NCI-H2107 treated with DMSO at 0.1 percent for 48 hours (cell line): ENCODE measurements at regions not wholly inside any gene's neighbourhood (a gene's known extent, or its start where the extent isn't known, plus 50 kb on each side); places are given as distances from the start of the nearest gene placed in this dataset.
"Not testable (repeated sequence)": the region's sequence is repeated elsewhere in the genome, so short reads cannot be mapped to it uniquely, and the experiment has no call there.

Experiments used
- DNase-seq: peaks from one replicate; lab custom pipeline; 2025; ENCODE audit not compliant: unreplicated experiment; lab: John Stamatoyannopoulos, UW

DNA sequence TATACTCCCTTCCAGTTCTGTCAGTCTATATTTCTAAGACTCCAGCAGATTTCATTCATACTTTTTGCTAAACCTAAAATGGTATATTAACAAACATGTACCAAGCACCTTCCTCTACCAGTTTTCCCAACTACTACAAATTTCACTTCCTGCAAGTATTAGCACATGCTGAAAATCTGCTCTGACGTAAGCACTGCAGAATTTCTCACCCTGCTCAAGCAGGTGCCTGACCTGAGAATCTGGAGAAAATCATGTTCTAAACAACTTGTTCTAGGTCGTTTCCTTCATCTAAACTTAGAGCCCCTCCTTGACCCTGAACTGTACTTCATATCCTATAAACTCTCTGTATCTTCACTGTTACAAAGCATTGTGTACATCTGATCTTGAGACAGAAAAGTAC, 380.7 kb upstream of the NOCT start:
- no peak for DNase-seq

DNA sequence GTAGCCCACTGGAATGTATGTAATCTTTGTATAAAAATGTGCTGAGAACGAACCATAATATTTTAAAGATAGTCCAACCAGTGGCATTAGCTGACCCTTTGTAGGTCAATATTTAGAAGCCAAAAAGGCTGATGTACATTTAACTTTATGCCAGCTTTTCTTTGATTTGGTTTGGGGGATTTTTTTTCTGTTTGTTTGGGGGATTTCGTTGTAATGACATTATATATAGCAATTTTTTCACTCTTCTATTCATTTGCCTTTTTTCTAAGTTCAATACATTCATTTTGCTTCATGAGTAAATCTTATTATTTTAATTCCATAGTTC, 382.0 kb upstream of the NOCT start:
- no peak for DNase-seq

GRCh38 chr4:138632856-138633579, 382.6 kb upstream of the NOCT start:
- no peak for DNase-seq

DNA sequence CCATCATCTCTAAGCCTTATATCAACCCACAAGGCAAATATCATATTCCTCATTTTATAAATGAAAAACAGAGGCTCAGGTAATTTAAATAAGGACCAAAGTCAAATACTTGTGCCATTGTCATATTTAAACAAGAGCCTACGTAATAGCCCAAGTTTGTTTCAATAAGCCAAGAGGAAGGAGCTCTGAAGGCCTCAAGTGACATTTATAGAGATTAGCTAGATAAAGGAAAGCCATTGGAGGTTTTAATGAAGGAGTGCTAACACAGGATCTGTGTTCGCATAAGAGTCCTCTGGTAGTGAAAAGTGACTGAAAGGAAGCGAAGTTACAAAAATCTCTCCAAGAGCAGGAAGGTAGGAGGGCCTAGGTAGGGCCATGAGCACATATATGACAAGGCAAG, 384.9 kb upstream of the NOCT start:
- DNase-seq: no peak

GRCh38 chr4:138629669-138630068, 385.9 kb upstream of the NOCT start:
- DNase-seq: no peak

GRCh38 chr4:138627096-138627495, 384.9 kb upstream of the SLC7A11 start:
- DNase-seq: no peak

GRCh38 chr4:138622362-138622761, 380.2 kb upstream of the SLC7A11 start:
- DNase-seq: not testable (repeated sequence)

GRCh38 chr4:138616775-138617174, 374.6 kb upstream of the SLC7A11 start:
- no peak for DNase-seq

DNA sequence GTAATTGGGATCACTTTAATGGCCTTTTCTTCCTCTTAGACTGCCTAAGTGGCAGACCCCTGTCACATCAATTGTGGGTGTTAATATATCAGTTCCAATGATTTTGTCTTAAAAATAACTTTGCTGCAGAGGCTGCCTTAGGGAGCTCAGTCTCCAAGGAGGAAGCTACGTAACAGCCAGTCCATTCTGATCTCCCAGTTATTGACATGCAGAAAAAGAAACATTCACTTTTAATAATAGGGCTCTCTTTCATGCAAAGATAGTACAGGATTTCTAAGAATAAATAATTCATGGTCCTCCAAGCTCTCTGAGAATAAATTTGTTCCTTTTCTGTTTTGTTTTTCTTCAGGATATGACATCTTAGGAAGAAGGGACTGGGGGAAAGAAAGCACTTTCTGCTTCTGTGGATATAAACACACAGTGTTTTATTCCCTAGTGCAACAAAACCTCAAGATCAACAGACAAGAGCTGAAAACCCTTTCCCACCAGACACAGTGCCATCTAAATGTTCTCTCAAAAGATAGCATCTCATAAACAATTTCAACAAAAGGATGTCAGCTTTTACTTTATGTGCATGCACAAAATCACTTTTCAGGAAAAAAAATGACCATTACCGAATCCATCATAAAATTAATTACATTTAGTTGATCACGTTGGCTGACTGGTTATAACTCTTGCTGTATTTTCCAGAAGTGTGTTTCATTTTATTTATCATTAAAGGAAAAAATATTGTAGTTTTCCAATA, 372.4 kb upstream of the SLC7A11 start:
- no peak for DNase-seq

DNA sequence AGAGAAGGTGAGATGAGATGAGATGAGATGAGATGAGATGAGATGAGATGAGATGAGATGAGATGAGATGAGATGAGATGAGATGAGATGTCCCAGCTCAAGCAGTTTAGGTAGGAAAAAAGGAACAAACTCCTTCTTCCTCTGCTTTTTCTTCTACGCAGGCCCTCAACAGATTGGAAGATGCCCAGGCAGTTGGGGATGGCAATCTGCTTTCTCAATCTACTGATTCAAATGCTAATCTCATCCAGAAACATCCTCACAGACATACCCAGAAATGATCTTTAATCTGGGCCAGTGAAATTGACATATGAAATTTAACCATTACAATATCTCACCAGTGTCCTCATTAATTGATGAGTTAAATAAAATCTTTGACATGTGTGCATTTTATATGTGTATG, 370.3 kb upstream of the SLC7A11 start:
- DNase-seq: no peak

- DNase-seq: peak; percentile 35
These were observed 369.6 kb upstream of the SLC7A11 start for GRCh38 chr4:138611721-138612120.

GRCh38 chr4:138611017-138611416, 368.9 kb upstream of the SLC7A11 start:
- no peak for DNase-seq

DNA sequence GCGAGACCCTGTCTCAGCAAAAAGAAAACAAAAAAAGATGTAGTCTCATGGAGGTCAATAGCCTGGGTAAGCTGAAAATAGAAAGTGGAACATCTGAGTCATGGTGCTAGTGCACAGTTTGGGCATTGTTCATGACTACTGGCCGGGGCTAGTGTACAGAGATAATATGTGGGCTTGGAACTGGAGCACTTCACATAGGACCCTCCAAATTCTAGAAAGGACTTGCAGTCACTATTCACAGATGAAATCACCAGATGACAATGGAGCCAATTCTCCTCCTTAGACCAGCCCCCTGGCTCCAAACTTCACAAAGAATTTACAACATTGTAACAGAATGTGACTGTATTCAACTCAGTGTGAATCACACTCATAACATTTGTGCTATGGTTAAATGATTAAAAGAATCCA, 367.8 kb upstream of the SLC7A11 start:
- DNase-seq: no peak

GRCh38 chr4:138604556-138604955, 362.4 kb upstream of the SLC7A11 start:
- DNase-seq: no peak

DNA sequence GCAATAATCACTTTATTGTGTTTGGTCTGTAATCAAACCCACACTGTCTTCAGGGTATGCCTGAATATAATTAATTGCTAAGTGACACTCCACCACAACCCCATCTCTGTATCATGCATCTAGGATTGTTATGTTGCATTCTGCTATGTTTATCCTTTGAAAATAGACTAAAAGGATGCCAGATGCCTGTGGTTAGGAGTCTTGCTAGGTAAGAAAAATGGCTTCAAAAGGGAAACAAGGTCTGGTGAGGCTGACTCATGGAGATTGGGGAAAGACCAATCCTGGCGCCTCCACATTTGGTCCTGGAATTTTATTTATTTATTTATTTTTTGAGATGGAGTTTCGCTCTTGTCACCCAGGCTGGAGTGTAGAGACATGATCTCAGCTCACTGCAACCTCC, 360.5 kb upstream of the SLC7A11 start:
- no peak for DNase-seq

GRCh38 chr4:138599965-138600364, 357.8 kb upstream of the SLC7A11 start:
- DNase-seq: no peak

DNA sequence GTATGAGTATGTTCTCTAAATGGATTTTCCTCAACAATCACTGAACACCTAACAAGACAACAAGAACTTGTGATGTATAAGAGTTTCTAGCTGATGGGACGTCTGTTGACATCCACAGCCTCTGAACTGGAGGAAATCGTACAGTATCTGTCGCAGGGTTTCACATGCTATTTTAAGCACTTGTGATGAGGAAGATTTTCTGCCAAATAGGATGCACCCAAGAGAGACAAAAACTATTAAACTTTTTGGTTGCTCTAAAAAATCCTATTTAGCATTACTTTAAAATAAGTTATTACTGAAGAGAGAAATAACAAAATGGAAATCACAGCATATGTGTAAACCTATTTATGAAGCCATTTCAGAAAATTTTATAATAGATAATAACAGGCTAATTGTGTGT, 356.1 kb upstream of the SLC7A11 start:
- no peak for DNase-seq

DNA sequence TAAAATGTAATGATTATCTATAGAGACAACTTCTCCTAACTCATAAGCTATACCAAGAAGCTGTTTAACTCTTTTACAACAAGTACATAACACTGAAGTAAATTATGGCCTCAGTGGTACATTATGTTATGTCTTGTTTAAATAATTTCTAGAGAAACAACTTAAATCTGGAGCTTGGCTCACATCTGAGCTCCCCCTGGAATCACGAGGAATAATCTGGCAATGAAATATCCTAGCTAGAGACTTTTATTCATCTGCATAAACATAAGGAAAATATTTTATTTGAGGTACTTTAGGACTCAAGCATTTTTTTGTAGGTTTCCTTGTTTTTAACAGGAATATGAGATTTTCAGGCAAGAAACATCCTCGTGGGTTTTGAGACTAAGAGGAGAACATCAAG, 354.7 kb upstream of the SLC7A11 start:
- no peak for DNase-seq

DNA sequence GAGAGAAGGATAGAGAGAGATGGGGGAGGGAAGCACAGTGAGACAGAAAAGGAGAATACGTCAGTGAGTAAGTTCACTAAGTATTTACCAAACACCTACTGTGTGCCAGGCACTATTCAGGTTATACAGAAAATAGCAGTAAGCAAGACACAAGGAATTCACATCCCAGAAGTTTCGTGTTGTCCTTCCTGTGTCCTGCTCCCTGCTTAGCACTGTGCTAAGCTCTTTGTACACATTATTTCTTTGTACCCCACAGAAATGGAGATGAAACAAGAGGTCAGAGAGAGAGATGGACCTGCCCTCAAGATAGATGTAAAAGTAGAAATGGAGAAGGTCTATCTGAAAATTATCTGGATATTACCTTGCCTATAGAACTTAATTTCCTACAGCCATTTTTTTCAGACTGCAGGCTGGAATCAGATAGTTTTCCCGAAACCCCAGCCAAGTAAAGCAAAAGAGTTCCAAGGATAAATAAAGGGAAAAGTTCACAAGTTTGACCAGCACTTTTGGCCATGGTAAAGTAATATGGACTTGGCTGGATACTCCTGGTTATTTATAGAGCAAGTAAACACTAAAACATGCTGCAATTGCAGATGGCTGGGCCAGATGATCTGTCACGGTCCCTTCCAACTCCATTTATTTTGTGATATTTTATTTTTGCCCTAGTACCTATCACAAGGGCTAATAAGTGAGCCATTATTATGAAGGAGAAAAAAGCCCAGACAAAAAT, 353.7 kb upstream of the SLC7A11 start:
- no peak for DNase-seq

- no peak for DNase-seq
These were observed 353.0 kb upstream of the SLC7A11 start for GRCh38 chr4:138595171-138595570.

GRCh38 chr4:138592796-138593195, 350.6 kb upstream of the SLC7A11 start:
- DNase-seq: no peak

GRCh38 chr4:138591808-138592207, 349.7 kb upstream of the SLC7A11 start:
- no peak for DNase-seq
